ENCODE measurements at regions not wholly inside any gene's neighbourhood (a gene's known extent, or its start where the extent isn't known, plus 50 kb on each side); places are given as distances from the start of the nearest gene placed in this dataset.

GRCh38 chr12:67889931-67890330, 99.3 kb upstream of the IFNG-AS1 start:
- WGBS, 2 experiments (ENCODE audit: extremely low coverage in 1 of 2, insufficient coverage in 1 of 2, insufficient read length in 1 of 2, insufficient replicate concordance in 2 of 2, low coverage in 1 of 2, low lambda C conversion rate in 2 of 2, missing lambda C conversion rate in 1 of 2) = 81% methylated on average over 2 of the region's 2 CpGs; no CpG with 5 or more reads in 1 of the 2 experiments
- CTCF ChIA-PET (ENCODE audit: partially characterized antibody) = interaction anchor here (0.6 to 0.8 kb wide), 2 partner anchors 10 to 192 kb away, joined by 3 read pairs; no protein-coding TSS in a partner anchor

More at GRCh38 chr12:67889931-67890330, 99.3 kb upstream of the IFNG-AS1 start:
- Histone ChIP-seq H3K9me3 (ENCODE audit: insufficient read depth in 2 of 2, low read depth in 1 of 2, low read length in 1 of 2) (no peaks in the 10 kb centered on the region), H2BK15ac (ENCODE audit: low read length) (no peak overlapping the region), H3K18ac (ENCODE audit: extremely low read depth, low read length) (no peak overlapping the region), H3K36me3 (ENCODE audit: control insufficient read depth in 2 of 4, insufficient read depth in 4 of 4, low read length in 3 of 4) (no peaks in the 10 kb centered on the region; a peak in 1 of 8 replicates), H3K4ac (replicated peaks; ENCODE audit: insufficient read length, low read depth, low read length) (no peak overlapping the region), H3K56ac (replicated peaks; ENCODE audit: insufficient read length, low read depth, low read length) (no peak overlapping the region), H2AK5ac (ENCODE audit: low read depth, low read length) (no peak overlapping the region), H3K27ac (ENCODE audit: low read depth, low read length) (no peak overlapping the region), H2AFZ (ENCODE audit: low read length) (no peak overlapping the region), H4K20me1 (replicated peaks in 1 of 2; ENCODE audit: control insufficient read depth in 1 of 2, insufficient read depth in 2 of 2, low read length in 2 of 2) (no peaks in the 10 kb centered on the region), H3K4me2 (ENCODE audit: insufficient read depth in 1 of 2, low read depth in 2 of 2, low read length in 2 of 2) (no peak overlapping the region), H4K8ac (ENCODE audit: extremely low read depth, insufficient read depth, low read length) (no peak overlapping the region), H3K79me1 (ENCODE audit: low read depth, low read length) (no peaks in the 10 kb centered on the region), H3K14ac (ENCODE audit: insufficient read length) (no peak overlapping the region), H2BK12ac (ENCODE audit: low read depth, low read length) (no peak overlapping the region), H3K4me1 (replicated peaks in 1 of 4; ENCODE audit: control insufficient read depth in 3 of 4, insufficient read depth in 4 of 4, low read length in 3 of 4) (no peaks in the 10 kb centered on the region), H2BK120ac (replicated peaks; ENCODE audit: low read depth, low read length) (no peak overlapping the region), H2BK20ac (ENCODE audit: low read length) (no peak overlapping the region), H2BK5ac (ENCODE audit: low read depth, low read length) (no peak overlapping the region), H3K27me3 (replicated peaks in 1 of 4; ENCODE audit: control insufficient read depth in 3 of 4, extremely low read depth in 1 of 4, insufficient read depth in 3 of 4, low read length in 3 of 4) (no peaks in the 10 kb centered on the region), H3K79me2 (ENCODE audit: control insufficient read depth in 1 of 2, insufficient read depth in 2 of 2, low read length in 2 of 2) (no peaks in the 10 kb centered on the region), H3K23me2 (ENCODE audit: low read depth, low read length) (no peaks in the 10 kb centered on the region), H3K9ac (replicated peaks in 1 of 4; ENCODE audit: extremely low read depth in 1 of 4, low read depth in 3 of 4, low read length in 3 of 4) (no peak overlapping the region), H4K91ac (replicated peaks; ENCODE audit: insufficient read length, low read length) (no peak overlapping the region), H4K5ac (ENCODE audit: insufficient read length, low read depth, low read length) (no peak overlapping the region), H3K23ac (ENCODE audit: insufficient read length) (no peak overlapping the region), H3K4me3 (ENCODE audit: extremely low read depth in 1 of 4, insufficient read depth in 2 of 4, low read depth in 3 of 4, low read length in 4 of 4) (no peak overlapping the region)
- TF ChIP-seq BCL11A (IDR thresholded peaks at IDR 0.05; ENCODE audit: low read depth in 2 of 2, low read length in 2 of 2) (no peak), EZH2 (IDR thresholded peaks at IDR 0.05; ENCODE audit: low read depth, low read length, severe bottlenecking) (no peak), SRF (IDR thresholded peaks at IDR 0.05; ENCODE audit: low read depth, low read length) (no peak), SP4 (IDR thresholded peaks at IDR 0.05; ENCODE audit: low read length) (no peak), CEBPB (IDR thresholded peaks at IDR 0.05; ENCODE audit: low read depth, low read length) (no peak), SP2 (IDR thresholded peaks at IDR 0.05; ENCODE audit: low read length) (no peak), POU5F1 (IDR thresholded peaks at IDR 0.05; ENCODE audit: low read depth, low read length) (no peak), JUN (IDR thresholded peaks at IDR 0.05; ENCODE audit: low read depth, low read length) (no peak), ZNF274 (IDR thresholded peaks at IDR 0.05; ENCODE audit: borderline replicate concordance, extremely low read depth, low read length) (no peak), EGR1 (IDR thresholded peaks at IDR 0.05; ENCODE audit: borderline replicate concordance, low read depth, low read length) (no peak)
- no peak for DNase-seq (ENCODE audit: low read depth in 1 of 2, low spot score in 2 of 2)
- POLR2A ChIA-PET (ENCODE audit: partially characterized antibody) = no interaction called here
- no peak for FAIRE-seq

Measured in H1 (cell line).